ENCODE measurements at regions not wholly inside any gene's neighbourhood (a gene's known extent, or its start where the extent isn't known, plus 50 kb on each side); places are given as distances from the start of the nearest gene placed in this dataset.

DNA sequence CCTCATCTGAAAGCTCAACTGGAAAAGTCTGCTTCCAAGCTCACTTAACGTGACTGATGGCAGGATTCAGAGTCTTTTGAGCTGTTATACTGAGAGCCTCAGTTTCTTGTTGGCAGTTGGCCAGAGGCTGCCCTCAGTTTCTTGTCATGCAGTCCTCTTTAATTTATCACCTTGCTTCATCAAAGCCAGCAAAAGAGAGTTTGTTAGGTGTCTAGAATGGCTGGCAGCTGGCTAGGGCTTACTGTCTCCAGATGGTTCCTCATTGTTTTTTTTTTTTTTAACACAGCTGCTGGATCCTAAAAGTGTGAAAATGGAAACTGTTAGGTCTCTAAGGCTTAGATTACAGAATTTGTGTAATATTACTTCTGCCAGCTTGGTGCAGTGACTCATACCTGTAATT, 310.6 kb downstream of the PDCD6IP start:
- no peak for TF ChIP-seq POLR2A (IDR thresholded peaks at IDR 0.05)
- no peak for TF ChIP-seq POLR2AphosphoS5 (IDR thresholded peaks at IDR 0.05)

All from sigmoid colon (tissue), 4 donors.